C4-2B (cell line): ENCODE measurements at regions not wholly inside any gene's neighbourhood (a gene's known extent, or its start where the extent isn't known, plus 50 kb on each side); places are given as distances from the start of the nearest gene placed in this dataset.

Experiments used
- CTCF ChIP-seq: fragments of 450-650 bp; conservative IDR thresholded peaks from 2 replicates; pipeline ENCODE4 v1.5.1; 2017; ENCODE audit warnings: mild to moderate bottlenecking
- ZFX ChIP-seq: fragments of 450-650 bp; IDR thresholded peaks from 2 replicates; pipeline ENCODE4 v1.6.1; 2017

GRCh38 chr22:27144321-27144720 is 486.9 kb downstream of the MIAT start:
- TF ChIP-seq CTCF: no peak
- TF ChIP-seq ZFX: no peak
